ENCODE measurements at regions not wholly inside any gene's neighbourhood (a gene's known extent, or its start where the extent isn't known, plus 50 kb on each side); places are given as distances from the start of the nearest gene placed in this dataset.
"Not testable (repeated sequence)": the region's sequence is repeated elsewhere in the genome, so short reads cannot be mapped to it uniquely, and the experiment has no call there.

- DNase-seq = not testable (repeated sequence)
Observed at GRCh38 chr16:86078711-86079110, 179.7 kb downstream of the IRF8 start.

- DNase-seq = no peak
Observed at GRCh38 chr16:86079255-86079885, 180.4 kb downstream of the IRF8 start.

GRCh38 chr16:86080131-86080875 is 181.3 kb downstream of the IRF8 start:
- DNase-seq = no peak

DNA sequence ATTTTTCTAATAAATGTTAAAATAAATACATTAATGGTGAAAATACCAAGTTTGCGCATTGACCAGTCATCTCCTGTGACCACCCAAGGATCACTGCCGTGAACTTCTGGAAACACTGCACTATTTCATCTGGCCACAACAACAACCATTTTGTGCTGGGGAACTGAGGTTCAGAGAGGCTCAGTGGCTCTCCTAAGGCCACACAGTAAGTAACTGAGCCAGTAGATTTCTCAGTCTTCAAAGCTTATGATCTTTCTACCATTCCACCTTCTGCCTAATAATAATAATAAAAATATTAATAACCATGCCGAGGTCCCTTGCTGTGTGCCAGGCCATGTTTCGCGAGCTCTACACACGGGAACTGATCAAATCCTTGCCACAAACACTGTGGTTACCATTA is 182.0 kb downstream of the IRF8 start:
- no peak for DNase-seq

- DNase-seq = no peak
Observed at GRCh38 chr16:86082418-86083030, 183.6 kb downstream of the IRF8 start.

GRCh38 chr16:86083382-86084002 is 184.5 kb downstream of the IRF8 start:
- no peak for DNase-seq

- DNase-seq = no peak
Observed at GRCh38 chr16:86085161-86085611, 186.2 kb downstream of the IRF8 start.

DNA sequence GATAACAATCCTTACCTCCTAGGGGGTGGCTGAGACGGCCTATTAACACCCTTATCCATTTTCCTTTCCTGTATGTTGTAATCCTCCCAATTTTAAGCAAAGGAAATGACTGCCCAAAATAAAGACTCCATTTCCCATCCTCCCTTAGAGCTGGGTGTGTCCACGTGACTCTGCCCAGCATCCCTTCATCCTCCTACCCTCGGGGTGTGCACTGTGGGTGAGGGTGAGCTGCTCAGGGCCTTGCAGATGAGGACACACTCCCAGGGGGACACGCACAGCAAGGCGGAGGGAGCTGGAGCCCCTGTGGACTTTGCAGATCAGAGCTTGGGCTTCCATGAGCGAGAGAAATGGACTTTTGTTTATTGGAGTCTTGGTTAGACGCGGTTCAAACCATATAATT is 186.8 kb downstream of the IRF8 start:
- no peak for DNase-seq

GRCh38 chr16:86086471-86086870 is 187.5 kb downstream of the IRF8 start:
- DNase-seq = no peak

DNA sequence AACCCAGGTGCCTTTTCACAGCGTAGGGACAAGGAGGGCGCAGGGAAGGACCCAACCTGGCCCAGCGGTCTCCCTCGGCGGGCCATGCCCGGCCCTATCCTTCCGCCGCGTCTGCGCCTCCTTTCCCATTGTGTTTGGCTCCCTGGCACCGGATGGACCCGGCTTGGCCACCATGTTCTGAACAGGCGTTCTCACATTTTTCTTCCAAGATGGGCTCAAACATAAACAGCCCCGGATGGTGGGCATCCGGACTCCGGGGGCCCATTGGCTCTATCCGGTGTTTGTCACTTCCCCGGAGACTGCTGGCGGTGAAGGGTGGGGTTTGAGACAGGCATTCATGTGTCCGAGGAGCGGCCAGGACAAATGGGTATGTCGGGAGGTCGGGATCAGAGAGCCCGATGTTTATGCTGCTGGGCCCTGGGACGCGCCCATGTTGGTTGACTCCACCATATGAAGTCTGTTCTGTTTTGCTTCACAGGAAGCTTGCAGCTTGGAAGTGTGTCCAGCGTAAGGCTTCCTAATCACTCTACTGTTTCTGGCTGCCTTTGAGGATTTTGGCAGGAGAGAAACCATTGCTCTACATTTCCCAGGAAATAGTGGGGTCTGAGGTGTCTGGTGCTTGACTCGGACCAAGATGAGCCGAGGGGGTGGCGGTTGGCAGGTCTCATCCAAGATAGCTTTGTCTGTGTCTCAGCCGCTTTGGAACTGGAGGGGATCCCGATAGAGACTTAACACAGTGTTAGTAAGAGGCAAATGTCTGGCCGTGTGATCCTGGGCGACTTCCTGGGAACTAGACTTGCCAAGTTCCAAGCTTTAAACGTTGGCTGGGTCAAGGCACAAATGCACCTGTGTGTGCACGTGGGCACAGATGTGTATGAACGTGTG is 188.3 kb downstream of the IRF8 start:
- DNase-seq = no peak

- no peak for DNase-seq
Observed at GRCh38 chr16:86087896-86088230, 188.9 kb downstream of the IRF8 start.

DNA sequence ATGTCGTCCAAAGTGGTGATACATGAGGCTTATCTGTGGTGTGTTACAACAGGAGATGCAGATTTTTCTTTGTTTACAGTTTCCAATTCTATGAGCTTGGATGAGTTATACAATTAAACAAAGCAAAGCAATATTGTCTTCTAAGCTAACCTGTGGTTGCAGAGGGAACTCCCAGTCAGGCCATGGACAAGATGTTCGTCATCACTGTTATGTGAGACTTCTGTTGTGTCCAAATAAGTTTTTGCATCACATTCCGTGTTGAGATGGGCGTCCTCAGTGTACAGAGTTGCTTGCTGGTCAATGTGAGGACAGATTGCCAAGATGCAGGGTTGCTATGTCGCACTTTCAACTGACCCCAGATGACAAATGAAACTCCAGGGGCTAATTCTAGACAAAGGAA is 189.3 kb downstream of the IRF8 start:
- DNase-seq = no peak

- DNase-seq = no peak
Observed at GRCh38 chr16:86088816-86089215, 189.9 kb downstream of the IRF8 start.

GRCh38 chr16:86089334-86089900 is 190.5 kb downstream of the IRF8 start:
- no peak for DNase-seq

GRCh38 chr16:86089991-86090390 is 191.0 kb downstream of the IRF8 start:
- DNase-seq = no peak

DNA sequence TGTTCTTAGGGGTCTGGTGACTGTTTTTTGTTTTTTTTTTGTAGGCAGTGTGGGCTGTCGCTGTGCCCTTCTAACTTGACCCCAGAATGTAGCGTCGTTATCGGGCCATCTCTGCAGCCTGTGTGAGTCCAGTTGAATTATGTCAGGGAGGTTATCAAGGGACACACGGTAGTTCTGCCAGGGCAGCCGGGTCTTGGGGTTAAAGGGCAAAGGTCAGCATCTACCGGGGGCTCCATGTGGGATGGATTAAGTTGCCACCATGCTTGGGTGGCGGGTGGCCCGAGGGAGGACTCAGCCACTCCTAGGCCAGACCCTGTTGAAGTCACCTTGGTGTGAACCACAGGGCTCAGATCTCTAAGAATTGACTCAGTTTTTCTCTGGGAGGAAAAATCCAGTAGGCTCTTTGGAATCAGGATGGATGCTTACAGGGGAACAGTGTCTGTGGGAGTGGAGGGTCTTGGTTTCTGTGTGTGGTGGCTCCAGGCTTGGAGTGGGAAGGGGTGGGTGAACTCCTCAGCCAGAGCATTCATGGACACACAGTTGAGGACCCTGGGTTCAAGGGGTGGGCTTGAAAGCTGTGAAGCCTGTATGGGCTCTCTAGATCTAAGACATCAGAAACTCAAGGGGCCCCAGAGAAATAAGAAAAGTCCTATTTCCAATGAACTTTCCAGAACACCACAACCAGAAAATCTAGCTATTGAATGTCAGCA is 191.7 kb downstream of the IRF8 start:
- DNase-seq = no peak

DNA sequence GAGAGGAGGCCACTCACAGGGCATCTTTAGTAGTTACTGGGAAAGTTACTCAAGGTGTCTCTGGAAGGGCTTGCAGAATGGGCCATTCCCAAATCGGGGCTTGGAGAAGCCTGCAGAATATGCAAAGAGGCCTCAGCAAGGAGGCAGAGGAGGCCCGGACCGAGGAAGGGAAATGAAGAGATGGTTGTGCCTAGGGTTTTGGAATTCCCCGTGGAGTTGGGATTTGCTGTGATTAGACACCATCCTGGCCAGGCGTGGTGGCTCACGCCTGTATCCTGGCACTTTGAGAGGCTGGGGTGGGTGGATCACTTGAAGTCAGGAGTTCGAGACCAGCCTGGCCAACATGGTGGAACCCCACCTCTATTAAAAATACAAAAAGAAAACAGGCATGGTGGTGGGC is 193.0 kb downstream of the IRF8 start:
- DNase-seq = no peak

DNA sequence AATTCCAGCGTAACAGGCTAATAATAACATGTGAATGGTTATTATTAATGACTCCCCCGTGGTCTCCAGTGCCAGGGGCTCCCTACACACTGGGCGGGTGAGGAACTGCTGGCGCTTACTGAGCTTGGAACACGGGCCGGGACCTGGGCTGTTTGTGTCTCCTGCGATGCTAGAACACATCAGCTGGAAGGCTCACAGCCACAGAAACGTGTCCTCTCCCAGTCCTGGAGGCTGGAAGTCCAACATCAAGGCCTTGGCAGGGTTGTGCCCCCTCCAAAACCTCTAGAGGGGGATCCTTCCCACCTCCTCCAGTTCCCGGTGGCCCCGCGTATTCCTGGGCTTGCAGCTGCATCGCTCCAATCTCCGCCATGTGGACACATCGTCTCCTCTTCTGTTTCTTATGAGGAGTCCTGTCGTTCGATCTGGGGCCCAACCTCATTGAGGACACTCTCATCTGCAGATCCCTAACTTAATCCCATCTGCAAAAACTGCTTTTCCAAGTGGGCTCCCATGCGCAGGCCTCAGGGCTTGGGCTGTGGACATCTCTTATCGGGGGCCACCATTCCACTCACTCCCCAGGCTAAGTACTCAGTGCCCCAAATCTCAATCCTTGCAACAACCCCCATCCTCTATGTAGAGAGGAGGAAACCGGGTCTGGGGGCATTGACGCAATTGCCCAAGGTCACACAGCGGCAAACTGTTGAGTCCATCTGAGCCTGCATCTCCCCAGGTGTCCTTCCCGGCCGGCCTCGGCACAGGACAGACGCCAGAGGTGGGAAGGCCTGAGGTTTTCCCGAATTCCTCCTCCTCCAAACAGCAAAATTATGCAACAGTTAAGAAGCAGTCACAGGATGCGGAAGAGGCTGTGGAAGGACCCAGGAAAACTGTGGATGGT is 193.9 kb downstream of the IRF8 start:
- no peak for DNase-seq

DNA sequence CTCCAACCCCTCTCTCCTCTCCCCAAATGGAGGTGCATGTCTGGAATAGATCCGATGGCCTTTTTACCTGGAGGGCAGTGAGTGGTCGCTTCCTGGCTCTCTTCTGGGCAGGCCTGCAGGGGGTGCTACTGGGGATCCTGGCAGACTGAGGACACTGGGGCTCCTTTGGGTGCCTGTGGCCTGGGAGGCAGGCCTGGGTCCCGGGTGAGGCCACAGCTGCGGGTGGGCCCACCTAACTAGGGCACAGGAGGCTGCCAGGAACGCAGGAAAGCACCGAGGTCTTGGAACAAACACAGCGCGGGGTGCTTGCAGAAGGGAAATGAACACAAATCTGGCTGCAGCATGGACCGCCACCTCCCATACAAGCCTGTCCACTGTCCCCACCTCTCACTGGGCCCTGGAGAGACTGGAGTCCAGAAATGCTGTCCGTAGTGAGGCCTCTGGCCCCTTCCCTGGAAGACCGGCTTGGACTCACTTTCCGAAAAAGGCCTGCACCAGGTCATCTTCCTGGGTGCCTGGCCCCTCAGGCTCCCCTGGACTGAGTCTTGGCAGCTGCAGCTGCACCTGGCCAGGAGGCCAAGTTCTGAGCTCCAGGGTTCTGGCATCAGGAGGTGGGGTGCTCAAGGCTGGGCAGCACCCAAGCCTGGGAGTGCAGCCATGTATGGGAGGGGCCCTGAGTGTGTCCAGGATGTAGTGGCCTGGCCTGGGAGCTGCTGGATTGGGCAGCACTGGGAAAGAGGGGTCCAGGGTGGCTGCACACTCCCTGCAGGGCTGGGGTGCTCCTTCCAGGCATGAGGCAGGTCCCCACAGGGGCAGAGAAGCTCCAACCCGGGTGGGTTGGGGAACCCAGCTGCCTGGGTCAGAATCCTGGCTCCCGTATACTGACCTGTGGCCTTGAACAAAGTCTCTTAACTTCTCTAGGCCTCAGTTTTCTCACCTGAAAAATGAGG is 195.1 kb downstream of the IRF8 start:
- no peak for DNase-seq

Data from activated CD4-positive, alpha-beta T cell treated with anti-CD3 and anti-CD28 coated beads for 4 hours (primary cell).